HEK293 (cell line): ENCODE measurements at regions not wholly inside any gene's neighbourhood (a gene's known extent, or its start where the extent isn't known, plus 50 kb on each side); places are given as distances from the start of the nearest gene placed in this dataset.

Experiments
- OVOL3 ChIP-seq: fragments of 450-650 bp; formaldehyde crosslinking; IDR thresholded peaks from 2 replicates; pipeline ENCODE4 v1.5.1; 2016; ENCODE audit warnings: missing biosample characterization, missing genetic modification characterization
- ZNF157 ChIP-seq: fragments of 450-650 bp; formaldehyde crosslinking; IDR thresholded peaks from 2 replicates; pipeline ENCODE4 v1.5.1; 2016; ENCODE audit warnings: missing biosample characterization, missing genetic modification characterization
- ZNF350 ChIP-seq: fragments of 450-650 bp; formaldehyde crosslinking; IDR thresholded peaks from 2 replicates; pipeline ENCODE4 v1.5.0; 2017; ENCODE audit warnings: missing biosample characterization, mild to moderate bottlenecking, missing genetic modification characterization
- ZNF510 ChIP-seq: fragments of 450-650 bp; formaldehyde crosslinking; IDR thresholded peaks from 2 replicates; pipeline ENCODE4 v1.5.1; 2018; ENCODE audit warnings: mild to moderate bottlenecking, missing genetic modification characterization, missing biosample characterization; ENCODE audit not compliant: insufficient replicate concordance
- TF ChIP-seq, protein P1 (sequence below): fragments of 450-650 bp; formaldehyde crosslinking; IDR thresholded peaks from 2 replicates; pipeline ENCODE4 v1.5.1; 2016; ENCODE audit warnings: missing biosample characterization, missing genetic modification characterization
- TF ChIP-seq, protein P2 (sequence below): fragments of 450-650 bp; formaldehyde crosslinking; IDR thresholded peaks from 2 replicates; pipeline ENCODE4 v1.5.1; 2016; ENCODE audit warnings: missing biosample characterization, missing genetic modification characterization

DNA sequence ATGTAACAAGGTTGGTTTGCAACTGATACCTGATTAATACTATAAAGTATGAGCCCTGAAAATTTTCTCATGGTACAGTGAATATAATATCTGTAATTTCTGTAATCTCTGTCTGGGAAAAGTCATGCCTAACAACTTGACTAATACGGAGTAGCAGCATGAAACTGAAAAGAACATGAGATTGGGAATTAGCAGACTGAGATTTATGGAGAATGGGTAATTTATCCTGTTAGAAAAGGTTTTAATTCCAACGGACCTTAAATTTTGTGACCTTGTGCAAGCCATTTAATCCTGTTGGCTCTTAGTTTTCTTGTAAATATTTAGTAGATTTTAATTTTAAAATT lies 90.2 kb upstream of the CMC1 start:
- no peak for TF ChIP-seq OVOL3 (tag by site-specific recombination)
- TF ChIP-seq ZNF157 (tag by site-specific recombination) = no peak
- TF ChIP-seq, protein P1, sequence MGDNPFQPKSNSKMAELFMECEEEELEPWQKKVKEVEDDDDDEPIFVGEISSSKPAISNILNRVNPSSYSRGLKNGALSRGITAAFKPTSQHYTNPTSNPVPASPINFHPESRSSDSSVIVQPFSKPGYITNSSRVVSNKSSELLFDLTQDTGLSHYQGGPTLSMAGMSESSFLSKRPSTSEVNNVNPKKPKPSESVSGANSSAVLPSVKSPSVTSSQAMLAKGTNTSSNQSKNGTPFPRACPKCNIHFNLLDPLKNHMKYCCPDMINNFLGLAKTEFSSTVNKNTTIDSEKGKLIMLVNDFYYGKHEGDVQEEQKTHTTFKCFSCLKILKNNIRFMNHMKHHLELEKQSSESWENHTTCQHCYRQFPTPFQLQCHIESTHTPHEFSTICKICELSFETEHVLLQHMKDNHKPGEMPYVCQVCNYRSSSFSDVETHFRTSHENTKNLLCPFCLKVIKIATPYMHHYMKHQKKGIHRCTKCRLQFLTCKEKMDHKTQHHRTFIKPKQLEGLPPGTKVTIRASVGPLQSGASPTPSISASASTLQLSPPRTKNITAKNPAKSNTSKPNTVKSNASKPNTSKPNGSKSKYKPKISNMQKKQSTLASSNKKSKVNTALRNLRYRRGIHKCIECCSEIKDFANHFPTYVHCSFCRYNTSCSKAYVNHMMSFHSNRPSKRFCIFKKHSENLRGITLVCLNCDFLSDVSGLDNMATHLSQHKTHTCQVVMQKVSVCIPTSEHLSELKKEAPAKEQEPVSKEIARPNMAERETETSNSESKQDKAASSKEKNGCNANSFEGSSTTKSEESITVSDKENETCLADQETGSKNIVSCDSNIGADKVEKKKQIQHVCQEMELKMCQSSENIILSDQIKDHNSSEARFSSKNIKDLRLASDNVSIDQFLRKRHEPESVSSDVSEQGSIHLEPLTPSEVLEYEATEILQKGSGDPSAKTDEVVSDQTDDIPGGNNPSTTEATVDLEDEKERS (tag by site-specific recombination) = no peak
- TF ChIP-seq ZNF350 = no peak
- TF ChIP-seq, protein P2, sequence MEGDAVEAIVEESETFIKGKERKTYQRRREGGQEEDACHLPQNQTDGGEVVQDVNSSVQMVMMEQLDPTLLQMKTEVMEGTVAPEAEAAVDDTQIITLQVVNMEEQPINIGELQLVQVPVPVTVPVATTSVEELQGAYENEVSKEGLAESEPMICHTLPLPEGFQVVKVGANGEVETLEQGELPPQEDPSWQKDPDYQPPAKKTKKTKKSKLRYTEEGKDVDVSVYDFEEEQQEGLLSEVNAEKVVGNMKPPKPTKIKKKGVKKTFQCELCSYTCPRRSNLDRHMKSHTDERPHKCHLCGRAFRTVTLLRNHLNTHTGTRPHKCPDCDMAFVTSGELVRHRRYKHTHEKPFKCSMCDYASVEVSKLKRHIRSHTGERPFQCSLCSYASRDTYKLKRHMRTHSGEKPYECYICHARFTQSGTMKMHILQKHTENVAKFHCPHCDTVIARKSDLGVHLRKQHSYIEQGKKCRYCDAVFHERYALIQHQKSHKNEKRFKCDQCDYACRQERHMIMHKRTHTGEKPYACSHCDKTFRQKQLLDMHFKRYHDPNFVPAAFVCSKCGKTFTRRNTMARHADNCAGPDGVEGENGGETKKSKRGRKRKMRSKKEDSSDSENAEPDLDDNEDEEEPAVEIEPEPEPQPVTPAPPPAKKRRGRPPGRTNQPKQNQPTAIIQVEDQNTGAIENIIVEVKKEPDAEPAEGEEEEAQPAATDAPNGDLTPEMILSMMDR (tag by site-specific recombination) = no peak
- TF ChIP-seq ZNF510 (tag by site-specific recombination) = no peak
